IPS DF 4.7 (cell line): ENCODE measurements at regions not wholly inside any gene's neighbourhood (a gene's known extent, or its start where the extent isn't known, plus 50 kb on each side); places are given as distances from the start of the nearest gene placed in this dataset.
"Not testable (repeated sequence)": the region's sequence is repeated elsewhere in the genome, so short reads cannot be mapped to it uniquely, and the experiment has no call there.

ENCODE experiments used
- DNase-seq: peaks from one replicate; pipeline ENCODE4 v3.0.0-alpha.2; 2013; ENCODE audit warnings: low spot score; ENCODE audit errors: extremely low read depth

DNA sequence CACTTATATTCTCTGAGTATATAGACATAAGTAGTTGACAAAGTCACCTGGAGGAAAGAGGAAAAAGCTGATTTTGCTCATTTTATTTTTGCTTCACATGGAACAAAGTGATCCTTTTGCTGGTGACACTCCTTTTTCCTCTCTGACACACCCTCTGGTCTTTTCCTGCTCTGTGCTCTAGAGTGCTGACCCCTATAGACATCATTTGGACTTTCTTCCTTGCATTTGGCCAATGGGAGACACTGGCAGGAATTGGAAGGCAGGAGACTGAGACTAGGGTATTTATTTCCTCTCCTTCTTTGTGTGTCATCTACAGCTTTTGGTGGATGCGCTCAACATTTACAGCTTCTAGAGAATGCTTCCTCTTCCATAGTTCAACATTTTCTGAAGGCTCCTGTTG lies 1078.1 kb downstream of the SORCS1 start:
- no peak for DNase-seq

DNA sequence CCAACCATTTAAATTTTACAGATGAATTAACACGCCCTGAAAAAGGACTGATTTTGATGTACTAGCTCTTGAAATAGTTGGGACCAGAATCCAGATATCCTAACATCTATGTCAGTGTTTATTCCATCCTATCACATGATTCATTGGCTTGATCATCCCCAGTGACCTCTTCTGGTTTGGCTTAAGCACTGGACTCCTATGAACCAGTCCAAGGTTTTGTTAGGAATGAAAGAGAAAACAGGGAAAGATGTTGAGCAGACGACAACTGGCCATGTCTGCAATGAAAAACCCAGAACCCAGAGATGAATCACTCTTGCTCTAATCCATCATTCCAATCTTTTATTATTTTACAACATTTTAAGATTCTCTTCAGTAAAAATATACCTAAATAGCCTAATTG lies 1080.9 kb downstream of the SORCS1 start:
- no peak for DNase-seq

DNA sequence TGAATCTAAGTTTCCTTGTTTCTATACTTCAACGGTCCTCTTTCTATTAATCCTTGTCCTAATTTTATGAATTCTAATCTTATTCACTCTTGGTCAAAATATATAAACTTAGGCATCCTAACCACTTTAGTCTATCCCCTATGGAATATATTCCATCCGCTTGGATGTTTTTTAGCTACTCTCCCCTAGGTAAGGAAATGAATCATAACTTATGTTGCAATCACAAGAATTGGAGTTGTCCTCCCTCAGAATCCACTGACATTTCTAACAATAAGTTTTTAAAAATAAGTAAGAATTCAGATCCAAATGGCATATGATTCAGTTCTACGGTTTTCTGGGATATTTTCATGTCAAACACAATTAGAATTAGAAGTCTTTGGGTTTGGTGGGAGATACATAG lies 1081.6 kb downstream of the SORCS1 start:
- DNase-seq: no peak

DNA sequence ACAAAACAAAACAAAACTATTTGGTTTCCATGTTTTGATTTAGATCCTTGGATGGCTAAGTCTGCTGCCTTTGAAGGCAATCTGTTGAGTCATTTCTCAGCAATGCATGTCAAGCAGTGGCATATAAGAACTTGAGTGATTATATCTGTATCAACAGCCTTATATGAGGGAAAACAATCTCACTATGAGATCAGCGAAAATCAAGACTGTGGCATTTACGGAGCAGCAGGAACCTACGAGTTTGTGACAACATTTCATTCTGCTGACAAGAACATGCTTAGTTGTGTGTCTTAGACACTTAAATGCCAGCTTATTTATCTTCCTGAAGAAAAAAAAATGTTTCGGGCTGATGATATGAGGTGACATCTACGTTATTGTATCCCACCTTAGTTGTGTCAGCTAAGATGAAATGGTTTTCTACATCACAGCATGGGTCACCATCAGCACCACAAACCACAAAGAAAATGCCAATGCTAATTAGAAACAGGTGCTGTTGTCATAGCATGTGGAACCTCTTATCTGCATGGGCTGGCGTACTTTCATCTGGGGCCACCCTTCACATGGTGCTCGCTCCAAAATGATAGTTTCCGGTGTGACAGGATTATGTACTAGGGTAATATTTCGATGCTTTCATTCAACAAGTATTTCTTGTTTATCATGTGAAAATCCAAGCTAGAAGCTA lies 1085.5 kb downstream of the SORCS1 start:
- DNase-seq: no peak

DNA sequence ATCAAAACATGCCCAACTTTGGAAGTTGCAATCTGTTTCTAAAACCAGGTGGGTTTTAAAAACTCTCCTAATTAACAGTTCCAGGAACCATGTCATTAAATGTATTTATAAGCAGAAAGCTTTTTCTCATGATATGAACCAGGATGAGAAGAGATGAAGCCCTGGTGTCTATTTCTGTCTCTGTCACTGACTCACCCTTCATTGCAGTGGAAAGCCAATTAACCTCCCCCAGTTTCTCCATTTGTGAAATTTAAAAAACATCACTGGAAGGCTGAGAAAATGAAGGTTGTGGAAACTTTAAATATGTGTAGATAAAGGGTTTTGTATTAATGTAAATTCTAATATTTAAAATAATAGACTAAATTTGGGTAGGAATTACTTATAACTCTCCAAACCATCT lies 1088.0 kb downstream of the SORCS1 start:
- DNase-seq: no peak

DNA sequence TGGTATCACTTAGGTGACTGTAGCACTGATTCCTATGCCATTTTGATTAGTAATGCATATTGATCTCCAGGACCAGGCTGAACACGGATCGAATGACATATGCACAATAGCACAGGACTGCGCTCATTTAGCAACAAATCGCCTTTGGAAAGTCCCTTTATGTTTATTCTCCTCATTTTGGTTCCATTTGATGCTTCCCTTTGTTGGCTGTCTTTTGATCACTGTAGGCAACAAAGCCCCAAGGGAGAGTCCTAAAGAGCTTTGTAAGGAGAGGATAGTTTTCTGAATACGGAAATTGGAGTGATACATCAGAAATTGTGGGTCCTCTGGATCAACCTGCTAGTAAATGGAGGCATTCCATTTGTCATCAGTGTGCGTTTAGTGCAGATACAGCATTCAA lies 1111.4 kb downstream of the SORCS1 start:
- no peak for DNase-seq

DNA sequence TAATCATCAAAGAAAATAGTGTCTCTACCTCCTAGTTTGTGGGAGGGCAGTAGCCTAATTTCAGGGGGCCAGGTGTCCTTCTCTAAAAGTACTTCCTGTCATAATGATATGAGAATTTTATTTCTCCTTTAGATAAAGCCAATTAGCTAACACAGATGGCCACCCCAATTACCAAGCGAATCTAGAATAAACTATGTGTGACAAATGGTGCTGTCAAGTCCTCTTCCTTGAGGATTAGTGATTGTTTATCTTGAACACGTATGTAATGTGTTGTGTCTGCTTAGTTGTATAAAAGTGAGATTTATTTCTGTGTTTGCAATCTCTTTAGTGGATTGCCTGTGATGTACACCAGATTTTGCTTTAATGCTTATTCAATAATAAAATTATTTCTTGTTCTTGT lies 1120.0 kb downstream of the SORCS1 start:
- no peak for DNase-seq

DNA sequence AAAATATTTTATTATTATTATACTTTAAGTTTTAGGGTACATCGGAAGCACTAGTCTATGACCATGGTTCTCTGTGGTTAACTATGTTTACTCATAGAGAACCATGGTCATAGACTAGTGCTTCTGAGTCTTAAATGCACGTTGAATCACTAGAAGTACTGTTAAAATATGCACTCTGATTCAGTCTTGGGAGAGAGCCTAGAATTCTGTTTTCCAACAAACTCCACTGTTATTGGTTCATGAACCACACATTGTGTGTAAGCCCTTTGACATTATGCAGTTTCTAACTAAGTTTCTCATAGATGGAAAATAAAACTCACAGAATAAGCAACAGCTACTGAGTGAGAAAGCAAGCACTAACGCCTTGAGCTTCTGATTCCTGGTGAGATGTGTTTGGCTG lies 1120.6 kb downstream of the SORCS1 start:
- DNase-seq: no peak

DNA sequence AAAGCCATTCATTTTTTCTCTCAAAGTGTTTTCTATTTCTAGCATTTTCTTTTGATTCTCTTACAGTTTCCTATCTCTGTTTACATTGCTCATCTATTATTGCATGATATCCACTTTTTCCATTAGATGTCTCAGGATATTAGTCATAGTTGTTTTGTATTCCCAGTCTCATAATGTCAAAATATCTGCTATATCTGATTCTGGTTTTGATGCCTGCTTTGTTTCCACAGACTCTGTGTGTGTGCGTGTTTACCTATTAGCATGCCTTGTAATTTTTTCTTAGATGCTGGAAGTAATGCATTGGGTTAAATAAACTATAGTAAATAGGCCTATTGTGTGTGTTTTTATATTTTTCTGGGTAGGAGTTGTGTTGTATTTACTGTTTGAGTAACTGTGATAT lies 1126.3 kb downstream of the SORCS1 start:
- no peak for DNase-seq

DNA sequence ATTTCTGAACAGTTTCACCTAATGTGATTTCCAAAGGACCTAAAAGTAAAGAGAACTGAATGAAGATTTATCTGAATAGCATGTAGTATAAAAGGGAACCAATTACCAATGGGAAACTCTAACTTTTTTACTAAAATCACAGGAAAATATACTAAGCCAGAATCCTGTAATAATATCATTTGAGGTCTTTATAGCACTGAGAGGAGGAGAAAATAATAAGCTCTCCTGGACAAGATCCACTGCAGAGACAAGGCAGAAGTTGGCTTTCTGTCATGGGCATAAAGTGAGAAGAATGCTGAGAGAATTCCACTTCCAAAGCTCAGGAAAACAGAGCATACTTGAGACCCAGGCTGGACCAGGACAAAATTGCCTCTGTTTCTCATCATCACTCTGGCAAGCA lies 1131.4 kb downstream of the SORCS1 start:
- no peak for DNase-seq

DNA sequence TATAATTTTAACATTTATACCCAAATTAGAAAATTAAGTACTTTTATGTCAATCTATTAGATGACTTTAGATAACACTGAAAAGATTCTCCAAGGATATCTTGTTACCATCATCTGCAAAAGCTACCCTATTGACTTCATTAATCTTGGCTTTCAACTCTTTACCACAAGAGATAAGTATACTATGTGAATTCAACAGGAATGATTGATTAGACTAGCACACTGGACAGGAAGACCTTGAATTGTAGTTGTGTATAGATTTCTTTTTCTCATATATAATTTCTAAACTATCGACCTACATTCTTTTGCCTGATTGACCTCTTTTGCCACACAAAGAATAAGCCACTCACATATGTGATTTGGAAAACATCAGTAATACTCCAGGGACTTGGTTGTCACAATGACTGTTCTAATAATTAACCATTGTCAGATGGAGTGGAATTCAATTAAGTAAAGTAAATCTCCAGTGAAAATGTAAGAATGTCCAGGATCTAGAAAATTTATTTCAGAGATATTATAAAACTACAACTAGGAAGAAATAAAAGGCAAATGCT lies 1132.0 kb downstream of the SORCS1 start:
- no peak for DNase-seq

DNA sequence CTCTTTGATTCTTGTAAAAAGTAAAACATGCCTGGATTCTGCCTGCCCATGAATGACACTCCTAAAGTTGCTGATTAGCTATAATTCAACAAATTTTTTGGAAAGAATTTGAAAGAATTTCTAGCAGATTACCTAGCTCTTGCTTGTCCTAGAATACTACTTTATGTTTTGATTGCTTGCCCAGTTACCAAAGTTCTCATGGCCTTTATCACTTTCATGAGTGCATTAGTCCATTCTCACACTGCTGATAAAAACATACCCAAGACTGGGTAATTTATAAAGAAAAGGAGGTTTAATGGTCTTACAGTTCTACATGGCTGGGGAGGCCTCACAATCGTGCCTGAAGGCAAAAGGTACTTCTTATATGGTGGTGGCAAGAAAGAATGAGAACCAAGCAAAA lies 1137.3 kb downstream of the SORCS1 start:
- DNase-seq: no peak

DNA sequence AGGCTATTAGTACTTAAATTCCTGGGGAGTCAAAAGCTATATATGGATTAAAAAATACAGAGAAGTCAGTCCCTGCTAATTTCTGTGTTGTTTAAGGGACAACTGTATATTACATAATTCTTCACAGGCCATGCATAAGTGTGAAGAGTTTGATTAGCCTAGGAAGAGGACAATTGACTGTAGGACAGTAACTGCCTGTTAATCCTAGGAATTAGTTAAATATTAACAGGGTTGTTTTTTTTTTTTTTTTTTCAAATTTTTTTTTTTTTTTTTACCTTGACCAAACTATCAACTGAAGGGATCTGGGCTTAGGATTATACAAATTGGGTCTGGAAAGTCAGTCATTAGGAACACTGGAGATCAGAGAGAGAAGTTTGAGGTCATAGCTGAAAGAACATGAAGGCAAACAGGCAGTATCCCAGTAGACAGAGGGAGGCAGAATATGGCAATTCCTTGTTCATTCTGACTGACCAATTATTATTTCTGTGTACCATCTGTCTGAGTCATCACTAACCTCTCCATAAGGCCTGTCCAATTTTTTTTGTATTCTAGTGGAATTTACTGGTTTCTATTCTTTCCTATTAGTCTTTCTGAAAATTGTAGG lies 1139.2 kb downstream of the SORCS1 start:
- no peak for DNase-seq

DNA sequence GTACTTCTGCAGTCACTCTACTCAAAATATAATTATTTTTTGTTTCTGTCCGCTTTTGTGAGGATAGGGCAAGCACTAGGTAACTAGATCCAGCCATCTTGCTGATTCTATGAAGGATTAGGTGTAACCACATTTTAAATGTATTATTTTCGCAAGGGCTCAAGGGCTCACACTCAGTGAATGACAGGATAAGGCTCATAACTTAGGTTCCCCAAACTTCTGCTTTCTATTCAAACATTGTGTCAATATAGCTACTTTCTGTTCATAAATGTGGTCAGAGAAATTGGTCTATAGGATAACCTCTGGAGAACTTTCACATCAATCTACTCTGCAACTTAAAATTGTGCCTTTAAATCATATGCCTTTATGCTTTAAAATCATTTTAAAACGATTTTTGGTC lies 1141.2 kb downstream of the SORCS1 start:
- DNase-seq: no peak

DNA sequence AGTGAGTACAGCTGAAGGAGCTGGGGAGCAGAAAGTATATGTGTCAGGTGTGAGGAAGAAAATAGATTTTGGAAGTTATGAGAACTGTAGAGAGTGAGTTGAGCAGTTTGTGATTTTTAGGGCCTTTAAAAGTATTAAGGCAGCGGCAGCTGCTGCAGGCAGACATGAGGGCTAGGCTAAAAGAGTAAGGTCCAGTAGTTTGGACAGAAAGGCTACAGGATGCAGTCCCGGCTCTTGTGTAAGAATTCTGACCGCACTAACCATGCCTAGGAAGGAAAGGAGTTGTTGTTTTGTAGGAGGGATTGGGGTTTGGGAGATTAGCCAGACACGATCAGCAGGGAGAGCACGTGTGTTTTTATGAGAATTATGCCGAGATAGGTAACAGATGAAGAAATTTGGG lies 1144.9 kb downstream of the SORCS1 start:
- not testable (repeated sequence) for DNase-seq

DNA sequence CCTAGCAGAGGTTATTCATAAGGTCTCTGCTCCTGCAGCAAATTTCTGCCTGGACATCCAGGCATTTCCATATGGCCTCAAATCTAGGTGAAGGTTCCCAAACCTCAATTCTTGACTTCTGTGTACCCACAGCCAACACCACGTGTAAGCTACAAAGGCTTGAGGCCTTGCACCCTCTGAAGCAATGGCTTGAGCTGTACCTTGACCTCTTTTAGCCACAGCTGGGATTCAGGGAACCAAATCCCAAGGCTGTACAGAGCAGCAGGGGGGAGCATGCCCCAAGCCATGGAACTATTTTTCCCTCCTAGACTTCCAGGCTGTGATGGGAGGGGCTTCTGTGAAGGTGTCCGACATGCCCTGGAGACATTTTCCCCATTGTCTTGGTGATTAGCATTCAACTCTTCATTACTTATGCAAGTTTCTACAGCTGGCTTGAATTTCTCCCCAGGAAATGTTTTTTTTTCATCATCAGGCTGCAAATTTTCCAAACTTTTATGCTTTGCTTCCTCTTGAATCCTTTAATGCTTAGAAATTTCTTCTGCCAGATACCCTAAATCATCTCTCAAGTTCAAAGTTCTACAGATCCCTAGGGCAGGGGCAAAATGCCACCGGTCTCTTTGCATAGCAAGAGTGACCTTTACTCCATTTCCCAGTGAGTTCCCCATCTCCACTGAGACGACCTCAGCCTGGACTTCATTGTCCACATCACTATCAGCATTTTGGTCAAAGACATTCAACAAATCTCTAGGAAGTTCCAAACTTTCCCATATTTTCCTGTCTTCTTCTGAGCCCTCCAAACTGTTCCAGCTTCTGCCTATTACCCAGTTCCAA lies 1148.9 kb downstream of the SORCS1 start:
- DNase-seq: peak; percentile 7

DNA sequence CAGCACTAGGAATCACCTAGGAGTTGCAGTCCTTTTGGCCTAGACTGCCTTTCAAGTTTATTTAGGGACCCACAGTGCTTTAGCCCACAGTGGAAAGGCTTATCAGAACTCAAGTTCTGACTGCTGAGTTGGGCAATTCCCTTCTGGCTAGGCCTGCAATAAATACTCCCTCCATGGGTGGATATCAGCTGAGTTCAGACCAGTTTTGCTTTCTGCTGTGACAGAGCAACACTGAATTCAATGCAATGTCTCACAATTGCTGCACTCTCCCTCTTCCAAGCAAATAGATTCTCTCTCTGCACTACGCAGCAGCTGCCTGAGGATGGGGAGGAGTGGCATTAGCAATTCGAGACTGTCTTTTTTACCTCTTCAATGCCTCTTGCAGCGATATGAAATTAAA lies 1153.3 kb downstream of the SORCS1 start:
- DNase-seq: no peak

DNA sequence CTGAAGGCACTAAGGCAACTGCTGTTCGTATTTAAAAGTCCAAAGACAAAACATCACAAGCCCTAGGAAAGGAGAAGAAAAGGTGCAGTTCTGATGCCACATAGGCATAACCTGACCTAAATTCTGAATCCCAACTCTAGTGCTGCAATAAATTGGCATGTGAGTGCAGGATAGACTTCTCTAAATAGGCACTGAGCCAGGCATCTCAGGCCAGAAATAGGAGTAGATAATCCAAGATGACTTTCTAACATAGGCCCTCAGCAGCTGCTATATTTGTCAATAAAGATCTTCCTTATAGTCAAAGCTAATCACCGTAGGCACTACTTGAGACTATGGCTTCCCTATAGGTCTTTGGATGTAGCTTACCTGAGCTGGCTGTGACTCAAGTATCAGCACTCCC lies 1163.8 kb downstream of the SORCS1 start:
- no peak for DNase-seq

DNA sequence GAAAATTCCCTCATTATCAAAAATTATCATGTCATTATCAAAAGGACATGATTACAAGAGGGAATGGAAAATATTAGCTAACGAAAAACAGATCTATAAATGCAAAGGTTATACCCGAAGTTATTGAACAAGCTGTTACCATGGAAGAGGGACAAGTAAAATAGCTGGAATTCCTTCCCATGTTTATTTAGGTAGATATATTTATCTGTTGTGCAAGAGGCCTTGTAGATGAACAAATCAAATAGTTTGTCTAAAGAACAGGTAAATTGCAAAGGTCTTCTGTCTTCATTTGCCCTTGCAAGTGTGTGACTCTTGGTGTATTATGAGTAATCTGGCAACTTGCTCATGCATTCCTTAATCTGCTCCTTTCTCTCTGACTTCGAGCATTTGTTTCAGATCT lies 1170.9 kb downstream of the SORCS1 start:
- DNase-seq: no peak

DNA sequence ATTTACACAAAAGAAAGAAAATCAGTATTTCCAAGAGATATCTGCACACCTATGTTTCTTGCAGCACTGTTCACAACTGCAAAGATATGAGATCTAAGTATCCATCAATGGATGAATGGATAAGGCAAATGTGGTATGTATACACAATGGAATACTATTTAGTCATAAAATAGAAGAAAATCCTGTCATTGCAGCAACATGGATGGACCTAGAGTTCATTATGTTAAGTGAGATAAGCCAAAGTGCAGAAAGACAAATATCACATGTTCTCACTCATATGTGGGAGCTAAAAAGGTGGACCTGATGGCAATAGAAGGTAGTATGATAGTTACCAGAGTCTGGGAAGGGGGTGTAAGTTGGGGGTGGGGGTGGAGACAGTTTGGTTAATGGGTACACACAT lies 1171.6 kb downstream of the SORCS1 start:
- no peak for DNase-seq

DNA sequence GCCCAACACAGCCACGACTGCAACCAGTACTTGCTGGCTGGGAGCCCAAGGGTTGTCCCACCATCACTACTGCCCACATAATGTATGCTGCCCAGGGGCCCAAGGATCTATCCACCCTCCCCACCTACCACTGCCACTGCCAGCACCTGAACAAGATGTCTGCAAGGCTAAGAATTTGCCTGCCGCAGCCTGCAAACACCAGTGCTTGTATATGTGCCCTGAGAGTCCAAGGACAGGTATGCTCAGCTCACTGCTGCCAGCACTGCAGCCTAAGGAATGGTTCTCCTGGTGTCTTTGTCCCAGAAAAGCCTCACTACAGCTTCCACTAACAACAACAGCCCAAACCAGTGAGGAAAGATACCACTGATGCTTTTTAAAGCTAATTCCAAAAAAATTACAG lies 1174.0 kb downstream of the SORCS1 start:
- no peak for DNase-seq

DNA sequence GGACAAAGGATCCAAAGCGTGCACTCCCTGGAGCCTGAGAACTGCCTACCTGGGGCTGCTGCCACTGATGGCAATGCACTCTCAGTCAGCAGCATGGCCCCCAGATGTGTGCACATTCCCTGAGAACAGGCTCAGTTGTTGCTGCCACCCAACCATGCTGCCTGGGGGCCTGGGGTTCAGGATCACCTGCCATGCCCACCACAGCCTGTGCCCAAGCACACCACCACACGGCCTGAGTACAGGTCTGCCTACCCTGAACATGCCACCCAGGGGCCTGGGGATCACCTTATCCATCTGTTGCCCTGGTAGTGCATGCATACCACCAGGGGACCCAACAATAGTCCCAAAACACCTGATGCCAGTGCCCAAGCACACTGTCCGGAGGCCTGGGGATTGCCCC lies 1174.5 kb downstream of the SORCS1 start:
- no peak for DNase-seq
